GM08714 (cell line): ENCODE measurements at regions not wholly inside any gene's neighbourhood (a gene's known extent, or its start where the extent isn't known, plus 50 kb on each side); places are given as distances from the start of the nearest gene placed in this dataset.
"Not testable (repeated sequence)": the region's sequence is repeated elsewhere in the genome, so short reads cannot be mapped to it uniquely, and the experiment has no call there.

Experiments
- H3K4me3 ChIP-seq: fragments of 200-500 bp; sonication (Bioruptor generic); 2 replicates; pipeline ENCODE4 v1.5.1; 2014; ENCODE audit warnings: mild to moderate bottlenecking, low read length, inconsistent platforms
- ZNF274 ChIP-seq: IDR thresholded peaks from 2 replicates; pipeline ENCODE4 v1.6.1; 2012; ENCODE audit warnings: mild to moderate bottlenecking, low read depth, low read length

GRCh38 chr13:24931450-24932251 is 164.3 kb upstream of the PABPC3 start:
- no peak for TF ChIP-seq ZNF274
- H3K4me3 ChIP-seq, result peak overlapping the region; percentile 7; the same call in 1 of the 2 replicates

GRCh38 chr13:24933106-24934023 is 162.6 kb upstream of the PABPC3 start:
- H3K4me3 ChIP-seq, result not testable (repeated sequence)

GRCh38 chr13:24934024-24934385 is 161.9 kb upstream of the PABPC3 start:
- not testable (repeated sequence) for H3K4me3 ChIP-seq

- H3K4me3 ChIP-seq, result no peak overlapping the region
- no peak for TF ChIP-seq ZNF274
Observed at GRCh38 chr13:24938966-24939365, 157.0 kb upstream of the PABPC3 start.

GRCh38 chr13:24941023-24941713 is 154.8 kb upstream of the PABPC3 start:
- not testable (repeated sequence) for H3K4me3 ChIP-seq

- H3K4me3 ChIP-seq, result no peak overlapping the region
- no peak for TF ChIP-seq ZNF274
Observed at GRCh38 chr13:24943136-24943535, 152.8 kb upstream of the PABPC3 start.

GRCh38 chr13:24944073-24944472 is 151.9 kb upstream of the PABPC3 start:
- not testable (repeated sequence) for H3K4me3 ChIP-seq

- not testable (repeated sequence) for H3K4me3 ChIP-seq
Observed at GRCh38 chr13:24948977-24949376, 147.0 kb upstream of the PABPC3 start.

- not testable (repeated sequence) for H3K4me3 ChIP-seq
Observed at GRCh38 chr13:24950611-24951010, 145.3 kb upstream of the PABPC3 start.

GRCh38 chr13:24967970-24968369 is 128.0 kb upstream of the PABPC3 start:
- H3K4me3 ChIP-seq, result peak overlapping the region; percentile 48; the same call in 1 of the 2 replicates

GRCh38 chr13:24968416-24968815 is 127.5 kb upstream of the PABPC3 start:
- not testable (repeated sequence) for H3K4me3 ChIP-seq

- not testable (repeated sequence) for H3K4me3 ChIP-seq
Observed at GRCh38 chr13:24973102-24973501, 122.8 kb upstream of the PABPC3 start.

- not testable (repeated sequence) for H3K4me3 ChIP-seq
Observed at GRCh38 chr13:24981181-24981803, 114.6 kb upstream of the PABPC3 start.

- TF ChIP-seq ZNF274, result no peak
- no peak overlapping the region for H3K4me3 ChIP-seq
Observed at GRCh38 chr13:24982333-24982999, 113.5 kb upstream of the PABPC3 start.

GRCh38 chr13:24983094-24983493 is 112.8 kb upstream of the PABPC3 start:
- TF ChIP-seq ZNF274, result no peak
- no peak overlapping the region for H3K4me3 ChIP-seq
